Mesendoderm (in vitro differentiated cells): ENCODE measurements at regions not wholly inside any gene's neighbourhood (a gene's known extent, or its start where the extent isn't known, plus 50 kb on each side); places are given as distances from the start of the nearest gene placed in this dataset.

Source experiments
- DNase-seq: peaks from one replicate; pipeline ENCODE4 v3.0.0; 2013
- H2AK5ac ChIP-seq: 2 replicates; pipeline ENCODE4 v1.6.1; 2013; ENCODE audit warnings: low read length, inconsistent platforms
- H2BK120ac ChIP-seq: 2 replicates; pipeline ENCODE4 v1.6.1; 2013; ENCODE audit warnings: low read depth, mild to moderate bottlenecking, low read length, moderate library complexity, mixed read lengths
- H2BK15ac ChIP-seq: replicated peaks from 2 replicates; pipeline ENCODE4 v1.6.1; 2013; ENCODE audit warnings: low read depth, mild to moderate bottlenecking, moderate library complexity
- H2BK5ac ChIP-seq: 2 replicates; pipeline ENCODE4 v1.6.1; 2013; ENCODE audit warnings: low read length, inconsistent platforms
- H3K18ac ChIP-seq: 2 replicates; pipeline ENCODE4 v1.6.1; 2013; ENCODE audit warnings: mild to moderate bottlenecking, low read length, mixed read lengths
- H3K23ac ChIP-seq: one replicate; pipeline ENCODE4 v1.6.1; 2013; ENCODE audit warnings: low read length
- H3K27ac ChIP-seq: 2 replicates; pipeline ENCODE4 v1.5.1; 2013; ENCODE audit warnings: low read depth, mild to moderate bottlenecking, inconsistent platforms, low read length, moderate library complexity
- H3K27me3 ChIP-seq: 2 replicates; pipeline ENCODE4 v1.6.1; 2013; ENCODE audit warnings: low read length, control low read depth, mild to moderate bottlenecking, inconsistent platforms; ENCODE audit not compliant: insufficient read depth, poor library complexity
- H3K36me3 ChIP-seq: 2 replicates; pipeline ENCODE4 v1.6.1; 2013; ENCODE audit warnings: low read length, inconsistent platforms; ENCODE audit not compliant: control insufficient read depth, insufficient read depth
- H3K4ac ChIP-seq: one replicate; pipeline ENCODE4 v1.6.1; 2013; ENCODE audit warnings: low read depth, mild to moderate bottlenecking, low read length, moderate library complexity
- H3K4me1 ChIP-seq: 2 replicates; pipeline ENCODE4 v1.6.1; 2013; ENCODE audit warnings: low read depth, low read length, inconsistent platforms; ENCODE audit not compliant: control insufficient read depth
- H3K4me2 ChIP-seq: 2 replicates; pipeline ENCODE4 v1.6.1; 2013; ENCODE audit warnings: low read length
- H3K4me3 ChIP-seq: 2 replicates; pipeline ENCODE4 v1.5.1; 2013; ENCODE audit warnings: mild to moderate bottlenecking, low read length
- H3K56ac ChIP-seq: one replicate; pipeline ENCODE4 v1.6.1; 2013; ENCODE audit warnings: low read length
- H3K79me1 ChIP-seq: 2 replicates; pipeline ENCODE4 v1.6.1; 2013; ENCODE audit warnings: low read length, inconsistent platforms
- H3K79me2 ChIP-seq: 2 replicates; pipeline ENCODE4 v1.6.1; 2013; ENCODE audit warnings: mild to moderate bottlenecking, low read length; ENCODE audit not compliant: control insufficient read depth, insufficient read depth
- H3K9ac ChIP-seq: 2 replicates; pipeline ENCODE4 v1.6.1; 2013; ENCODE audit warnings: low read length, inconsistent platforms
- H4K5ac ChIP-seq: one replicate; pipeline ENCODE4 v1.6.1; 2013; ENCODE audit warnings: low read length
- H4K8ac ChIP-seq: one replicate; pipeline ENCODE4 v1.6.1; 2013; ENCODE audit warnings: low read depth, mild to moderate bottlenecking, control low read depth, low read length, moderate library complexity
- WGBS: extraction: QIAGEN DNeasy Blood & Tissue Kit; methylation state at CpG from one replicate; pipeline ENCODE4 v1.1.7; 2013; ENCODE audit warnings: low lambda C conversion rate, missing lambda C conversion rate; ENCODE audit not compliant: insufficient coverage; ENCODE audit errors: extremely low coverage; 5-methylcytosine and 5-hydroxymethylcytosine counted together

DNA sequence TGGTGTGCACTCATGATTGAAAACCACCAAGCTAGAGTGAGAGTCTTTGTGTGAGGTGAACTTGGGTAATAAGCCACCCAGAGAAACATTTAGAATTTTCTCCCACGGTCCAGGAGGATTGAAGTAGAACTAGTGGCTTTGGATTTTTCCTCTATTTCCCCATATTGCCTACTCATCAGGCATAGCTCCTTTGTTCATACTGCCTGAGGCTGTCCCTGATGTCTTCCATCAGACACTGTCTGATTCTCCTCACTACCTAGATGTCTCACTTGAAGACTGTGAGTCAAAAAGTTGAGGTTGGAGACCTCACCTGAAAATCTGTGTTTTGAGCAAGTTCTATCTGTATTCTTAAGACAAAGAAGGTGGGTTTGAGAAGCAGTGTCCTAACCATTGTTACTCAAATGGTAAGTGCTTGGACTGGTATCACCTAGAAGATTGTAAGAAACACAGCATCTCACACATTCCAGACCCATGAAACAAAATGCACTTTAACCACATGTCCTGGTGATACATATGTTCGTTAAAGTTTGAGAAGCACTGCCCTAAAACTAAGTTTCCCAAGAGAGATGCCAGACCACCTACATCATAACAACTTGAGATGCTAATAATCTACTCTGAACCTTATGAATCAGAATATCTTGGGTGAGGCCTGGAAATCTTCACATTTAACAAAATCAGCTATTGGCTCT lies 523.4 kb upstream of the BTBD3 start:
- Histone ChIP-seq H3K18ac (no peak overlapping the region), H3K79me1 (no peaks in the 10 kb centered on the region), H4K5ac (no peak overlapping the region), H3K27me3 (no peaks in the 10 kb centered on the region), H2BK5ac (no peak overlapping the region), H3K4me2 (no peak overlapping the region), H3K4me1 (no peaks in the 10 kb centered on the region), H4K8ac (no peak overlapping the region), H3K27ac (no peak overlapping the region), H3K23ac (no peak overlapping the region), H3K4ac (no peak overlapping the region), H3K9ac (no peak overlapping the region), H3K4me3 (no peak overlapping the region), H3K36me3 (no peaks in the 10 kb centered on the region), H2BK15ac (no peak overlapping the region), H3K79me2 (no peaks in the 10 kb centered on the region), H3K56ac (no peak overlapping the region), H2BK120ac (no peak overlapping the region), H2AK5ac (no peak overlapping the region)
- DNase-seq = no peak
- WGBS = no CpG with 5 or more reads among the region's 2 CpGs

DNA sequence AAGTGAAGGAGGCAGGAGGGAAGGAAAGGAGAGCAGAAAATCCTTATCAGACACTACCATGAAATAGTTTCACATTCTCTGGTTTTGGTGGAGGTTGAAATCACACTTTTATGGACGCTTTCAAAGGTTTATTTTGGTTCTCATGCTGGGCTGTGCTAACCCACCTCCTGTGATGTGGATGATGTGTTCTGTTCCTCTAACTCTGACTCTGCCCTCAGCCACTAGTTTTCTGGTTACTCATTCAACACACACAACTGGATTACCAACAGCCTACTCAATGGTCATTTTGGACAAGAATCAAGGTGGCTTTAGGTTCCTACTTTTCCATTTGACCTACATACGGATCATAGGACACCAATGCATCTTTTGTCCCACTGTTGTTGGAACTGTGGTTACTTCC lies 522.1 kb upstream of the BTBD3 start:
- Histone ChIP-seq H3K79me1 (no peaks in the 10 kb centered on the region), H4K5ac (no peak overlapping the region), H3K4ac (no peak overlapping the region), H3K23ac (no peak overlapping the region), H3K18ac (no peak overlapping the region), H4K8ac (no peak overlapping the region), H2BK5ac (no peak overlapping the region), H3K27ac (no peak overlapping the region), H3K4me2 (no peak overlapping the region), H3K79me2 (no peaks in the 10 kb centered on the region), H3K36me3 (no peaks in the 10 kb centered on the region), H3K27me3 (no peaks in the 10 kb centered on the region), H3K4me3 (no peak overlapping the region), H3K4me1 (no peaks in the 10 kb centered on the region), H2BK15ac (no peak overlapping the region), H2AK5ac (no peak overlapping the region), H2BK120ac (no peak overlapping the region), H3K56ac (no peak overlapping the region), H3K9ac (no peak overlapping the region)
- DNase-seq = no peak
- WGBS = no CpG with 5 or more reads among the region's 2 CpGs

DNA sequence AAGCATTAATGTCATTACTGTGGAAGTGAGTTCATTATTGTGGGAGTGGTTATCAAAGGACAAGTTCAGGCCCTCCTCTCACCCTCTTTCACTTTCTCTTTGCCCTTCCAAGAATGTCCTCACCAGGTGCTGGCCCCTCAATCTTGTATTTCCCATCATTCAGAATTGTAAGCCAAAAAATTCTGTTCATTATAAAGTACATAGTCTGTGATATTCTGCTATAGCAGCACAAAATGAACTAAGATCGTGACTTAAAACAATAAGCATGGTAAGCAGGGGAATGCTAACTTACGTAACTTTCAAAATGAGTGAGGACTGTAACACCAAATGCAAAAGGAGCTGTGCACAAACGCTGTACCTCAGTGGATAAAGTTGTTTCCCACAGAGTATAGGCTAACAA lies 515.7 kb upstream of the BTBD3 start:
- Histone ChIP-seq H3K36me3 (no peaks in the 10 kb centered on the region), H3K4me1 (no peaks in the 10 kb centered on the region), H4K8ac (no peak overlapping the region), H3K79me1 (no peaks in the 10 kb centered on the region), H3K79me2 (no peaks in the 10 kb centered on the region), H3K27me3 (no peaks in the 10 kb centered on the region), H3K4me2 (no peak overlapping the region), H3K56ac (no peak overlapping the region), H3K23ac (no peak overlapping the region), H2BK15ac (no peak overlapping the region), H4K5ac (no peak overlapping the region), H3K4me3 (no peak overlapping the region), H3K4ac (no peak overlapping the region), H2BK120ac (no peak overlapping the region), H2AK5ac (no peak overlapping the region), H3K9ac (no peak overlapping the region), H3K27ac (no peak overlapping the region), H2BK5ac (no peak overlapping the region), H3K18ac (no peak overlapping the region)
- no CpG with 5 or more reads among the region's 3 CpGs for WGBS
- no peak for DNase-seq

DNA sequence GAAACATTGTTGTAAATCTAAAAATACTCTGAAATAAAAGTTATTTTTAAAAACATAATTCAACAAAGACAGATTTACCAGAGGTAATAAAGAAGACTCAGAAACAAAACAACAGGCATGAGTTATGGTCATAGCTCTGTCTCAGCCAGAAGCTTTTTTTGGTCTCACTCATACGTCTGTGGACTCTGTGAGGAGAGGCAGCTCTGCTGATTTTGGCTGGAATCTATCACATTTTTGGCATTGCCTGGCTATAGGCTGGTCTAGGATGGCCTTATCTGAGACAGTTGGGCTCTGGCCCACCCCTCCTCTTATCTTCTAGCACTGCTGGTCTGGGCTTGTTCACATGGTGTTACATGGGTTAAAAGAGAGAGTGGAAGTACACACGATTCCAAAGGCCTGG lies 514.0 kb upstream of the BTBD3 start:
- no CpG with 5 or more reads among the region's 2 CpGs for WGBS
- Histone ChIP-seq H4K8ac (no peak overlapping the region), H2BK15ac (no peak overlapping the region), H3K9ac (no peak overlapping the region), H3K36me3 (no peaks in the 10 kb centered on the region), H2BK5ac (no peak overlapping the region), H2BK120ac (no peak overlapping the region), H3K4me2 (no peak overlapping the region), H3K79me2 (no peaks in the 10 kb centered on the region), H3K23ac (no peak overlapping the region), H4K5ac (no peak overlapping the region), H3K4me3 (no peak overlapping the region), H3K18ac (no peak overlapping the region), H3K4me1 (no peaks in the 10 kb centered on the region), H2AK5ac (no peak overlapping the region), H3K56ac (no peak overlapping the region), H3K79me1 (no peaks in the 10 kb centered on the region), H3K27ac (no peak overlapping the region), H3K4ac (no peak overlapping the region), H3K27me3 (no peaks in the 10 kb centered on the region)
- DNase-seq = peak; percentile 78

DNA sequence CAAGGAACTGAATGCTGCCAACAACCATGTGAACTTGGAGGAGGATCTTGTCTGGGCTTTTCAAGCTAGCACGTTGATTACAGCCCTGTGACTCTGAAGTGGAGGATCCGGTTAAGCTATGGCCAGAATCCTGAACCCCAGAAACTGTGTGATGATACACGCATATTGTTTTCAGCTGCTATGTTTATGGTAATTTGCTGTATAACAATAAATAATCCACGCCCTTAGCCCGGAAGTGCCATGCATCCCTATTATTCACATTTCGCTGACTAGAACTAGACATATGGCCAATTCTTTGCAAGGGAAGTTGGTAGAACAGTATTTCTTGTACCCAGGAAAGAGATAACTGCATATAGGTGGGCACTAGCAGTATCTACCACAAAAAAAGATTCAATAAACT lies 510.8 kb upstream of the BTBD3 start:
- Histone ChIP-seq H2AK5ac (no peak overlapping the region), H3K36me3 (no peaks in the 10 kb centered on the region), H3K18ac (no peak overlapping the region), H3K4ac (no peak overlapping the region), H4K5ac (no peak overlapping the region), H2BK15ac (no peak overlapping the region), H3K4me3 (no peak overlapping the region), H3K79me1 (no peaks in the 10 kb centered on the region), H2BK120ac (no peak overlapping the region), H3K4me1 (no peaks in the 10 kb centered on the region), H3K56ac (no peak overlapping the region), H4K8ac (no peak overlapping the region), H3K23ac (no peak overlapping the region), H3K4me2 (no peak overlapping the region), H3K79me2 (no peaks in the 10 kb centered on the region), H3K27me3 (no peaks in the 10 kb centered on the region), H3K27ac (no peak overlapping the region), H2BK5ac (no peak overlapping the region), H3K9ac (no peak overlapping the region)
- no peak for DNase-seq
- no CpG with 5 or more reads among the region's 6 CpGs for WGBS

DNA sequence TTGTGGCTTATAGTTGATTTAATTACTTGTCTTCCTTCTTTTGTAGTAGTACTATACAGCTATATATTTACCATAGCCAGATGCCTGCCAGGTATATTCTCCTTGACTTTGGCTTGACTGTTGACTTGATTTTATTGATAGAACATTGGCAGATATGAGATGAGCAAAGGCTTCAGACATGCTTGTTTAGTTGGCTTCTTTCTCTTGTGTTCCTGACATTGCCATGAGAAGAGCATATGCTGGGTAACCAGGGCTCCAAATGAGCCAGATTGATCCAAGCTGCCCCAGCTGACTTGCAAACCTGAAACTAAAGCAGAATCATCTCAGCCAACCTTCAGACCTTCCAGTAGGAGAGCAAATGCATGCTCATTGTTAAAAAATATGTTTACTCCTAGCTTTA lies 508.1 kb upstream of the BTBD3 start:
- DNase-seq = no peak
- Histone ChIP-seq H3K79me1 (no peaks in the 10 kb centered on the region), H2AK5ac (no peak overlapping the region), H3K27me3 (no peaks in the 10 kb centered on the region), H3K23ac (no peak overlapping the region), H3K4me1 (no peaks in the 10 kb centered on the region), H2BK15ac (no peak overlapping the region), H3K36me3 (no peaks in the 10 kb centered on the region), H3K27ac (no peak overlapping the region), H4K8ac (no peak overlapping the region), H3K56ac (no peak overlapping the region), H3K4ac (no peak overlapping the region), H2BK5ac (no peak overlapping the region), H4K5ac (no peak overlapping the region), H3K9ac (no peak overlapping the region), H2BK120ac (no peak overlapping the region), H3K79me2 (no peaks in the 10 kb centered on the region), H3K4me3 (no peak overlapping the region), H3K4me2 (no peak overlapping the region), H3K18ac (no peak overlapping the region)
